Fibroblast of skin of scalp (primary cell): ENCODE measurements at regions not wholly inside any gene's neighbourhood (a gene's known extent, or its start where the extent isn't known, plus 50 kb on each side); places are given as distances from the start of the nearest gene placed in this dataset.

Experiments used
- DNase-seq: peaks from one replicate; pipeline ENCODE4 v3.0.0-alpha.2; 2013

DNA sequence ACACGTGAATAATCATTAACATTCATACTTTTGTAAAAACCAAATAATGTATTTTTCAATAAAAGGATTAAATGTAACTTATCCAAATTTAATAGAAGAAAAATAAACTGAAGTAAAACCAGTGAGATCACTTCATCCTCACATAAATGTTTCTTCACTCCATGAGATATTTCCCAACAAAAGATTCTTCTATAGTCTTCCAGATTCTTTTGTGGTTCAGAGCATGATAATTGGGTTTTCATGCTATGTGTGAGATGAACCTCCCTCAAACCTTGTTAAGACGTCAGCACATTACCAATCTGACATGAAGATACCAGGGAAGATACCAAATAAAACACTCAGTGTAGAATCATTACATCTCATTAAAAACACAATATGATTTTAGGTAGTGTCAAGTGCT, 62.9 kb upstream of the OXGR1 start:
- peak; percentile 68 for DNase-seq

- DNase-seq = peak; percentile 71
These were observed 64.1 kb upstream of the OXGR1 start for GRCh38 chr13:97058391-97058790.

DNA sequence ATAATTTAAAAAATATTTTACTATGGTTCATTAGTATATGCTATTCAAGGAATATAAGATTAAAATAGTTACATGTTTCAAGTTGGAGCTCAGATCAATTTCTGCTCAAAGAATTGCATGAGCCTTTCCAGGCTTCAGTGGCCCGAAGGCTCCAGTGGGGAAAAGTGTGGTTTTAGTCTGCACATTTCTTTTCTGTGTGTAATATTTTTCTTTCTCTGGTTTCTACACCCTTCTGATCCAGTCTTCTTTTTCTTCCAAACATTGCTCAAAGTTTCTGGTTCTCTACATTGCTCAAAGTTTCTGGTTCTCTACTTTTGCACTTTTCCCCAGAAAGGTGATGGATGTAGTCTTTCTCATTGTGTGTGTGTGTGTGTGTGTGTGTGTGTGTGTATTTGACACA, 64.7 kb upstream of the OXGR1 start:
- DNase-seq = peak; percentile 76

DNA sequence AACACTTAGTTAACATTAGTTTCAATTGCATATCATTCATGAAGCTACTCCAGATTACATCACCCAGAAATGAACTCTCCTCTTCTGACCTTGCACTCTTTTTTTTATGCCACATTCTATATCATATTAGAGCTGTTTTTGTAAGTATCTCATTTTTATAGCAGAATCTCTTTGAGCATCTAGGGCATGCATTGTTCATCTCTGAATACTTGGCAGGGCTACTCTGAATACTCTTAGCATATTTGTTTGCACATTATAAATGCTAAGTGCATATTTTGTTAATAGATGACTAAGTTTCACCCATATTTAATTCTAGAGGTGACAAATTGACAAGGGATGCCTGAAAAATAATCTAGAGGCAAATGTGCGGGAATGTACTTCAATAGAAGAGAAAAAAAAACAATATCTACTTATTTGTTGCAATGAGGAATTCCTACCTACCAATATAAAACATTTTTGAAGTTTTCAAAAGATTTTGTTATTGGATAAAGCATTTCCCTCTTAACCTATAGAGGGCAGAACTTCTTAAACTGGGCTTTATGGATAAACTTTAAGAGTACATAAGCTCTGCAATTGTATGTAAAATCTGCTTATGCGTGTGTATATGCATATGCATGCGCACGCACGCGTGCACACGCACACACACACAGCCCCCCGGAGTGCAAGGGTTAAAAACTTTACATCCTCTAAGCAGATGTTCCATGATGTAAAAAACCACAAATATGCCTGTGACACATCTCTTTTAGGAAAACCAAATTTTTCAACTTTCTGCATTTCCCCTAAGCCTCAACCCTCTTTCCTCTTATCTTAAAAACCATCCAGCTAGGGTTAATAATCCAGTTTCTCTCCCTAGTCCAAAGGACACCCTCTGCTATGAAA, 73.0 kb upstream of the OXGR1 start:
- DNase-seq = peak; percentile 86

DNA sequence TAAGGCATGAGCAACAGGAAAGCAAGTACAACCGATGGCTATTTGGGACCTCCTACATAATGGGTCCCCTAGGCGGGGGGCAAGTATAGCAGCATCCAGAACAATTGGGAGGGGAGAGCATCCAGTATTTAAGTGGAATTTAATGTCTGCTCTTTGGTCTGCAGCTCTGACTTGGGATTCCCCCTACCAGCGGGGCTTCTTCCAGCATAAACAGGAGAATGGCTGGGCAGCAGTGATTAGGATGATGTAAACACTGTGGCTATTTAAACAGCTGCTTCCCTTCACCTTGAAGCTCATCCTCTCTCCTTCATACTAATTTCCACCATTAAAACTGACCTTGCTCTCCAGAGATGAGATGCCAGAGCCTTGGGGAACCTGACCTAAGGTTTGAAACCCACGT, 73.9 kb upstream of the OXGR1 start:
- DNase-seq = peak; percentile 41

DNA sequence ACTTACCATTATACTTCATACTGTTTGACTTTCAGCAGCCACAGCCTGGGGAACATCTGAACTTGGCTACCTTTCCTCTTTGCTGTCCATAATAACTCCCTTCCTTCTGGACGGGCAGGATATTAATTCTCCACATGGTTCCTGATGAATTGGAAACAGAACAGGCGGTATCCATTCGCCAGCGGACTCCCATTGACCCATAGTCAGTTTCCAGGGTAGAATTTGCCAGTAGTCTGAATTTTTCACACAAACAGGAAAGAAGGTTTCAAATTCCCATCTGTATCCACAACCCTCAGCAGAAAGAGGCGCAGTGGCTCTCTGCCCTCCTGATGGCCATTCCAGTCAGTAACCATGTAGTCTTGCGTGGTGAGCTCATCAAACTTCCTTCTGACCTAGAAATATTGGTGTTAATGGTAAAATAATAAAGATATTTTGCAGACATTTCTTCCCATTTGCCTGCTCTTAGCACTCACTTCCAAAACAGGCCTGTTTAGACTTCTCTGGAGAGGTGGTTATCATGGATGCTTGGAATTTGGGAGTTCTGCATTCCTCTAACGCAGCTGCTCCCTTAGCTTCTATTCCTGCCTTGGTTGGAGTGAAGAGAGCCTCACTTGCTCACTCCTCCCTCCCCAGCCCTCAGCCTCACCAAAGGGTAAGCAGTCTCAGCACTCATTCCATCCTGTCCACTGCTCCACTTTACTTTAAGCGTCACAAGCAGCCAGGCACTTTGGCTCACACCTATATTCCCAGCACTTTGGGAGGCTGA, 75.0 kb upstream of the OXGR1 start:
- no peak for DNase-seq

- no peak for DNase-seq
These were observed 78.0 kb upstream of the OXGR1 start for GRCh38 chr13:97072297-97072696.

DNA sequence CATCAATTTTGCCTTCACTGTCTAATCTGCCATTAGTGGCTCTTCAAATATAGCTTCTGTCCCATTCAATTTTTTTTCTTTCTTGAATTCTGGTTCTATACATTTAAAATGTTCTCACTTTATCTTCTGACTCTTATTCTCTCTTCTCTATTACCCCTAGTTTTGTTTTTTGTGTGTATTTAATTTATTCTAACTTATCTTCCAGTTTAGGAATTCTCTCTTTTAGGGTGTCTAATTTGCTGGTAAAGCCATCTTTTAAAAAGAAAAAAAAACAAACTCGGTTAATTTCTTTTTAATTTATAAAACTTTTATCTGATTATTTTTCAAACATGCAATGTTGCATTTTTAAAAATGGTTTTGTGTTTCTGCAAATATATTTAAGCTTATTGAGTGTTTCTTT, 80.3 kb upstream of the OXGR1 start:
- DNase-seq = no peak

DNA sequence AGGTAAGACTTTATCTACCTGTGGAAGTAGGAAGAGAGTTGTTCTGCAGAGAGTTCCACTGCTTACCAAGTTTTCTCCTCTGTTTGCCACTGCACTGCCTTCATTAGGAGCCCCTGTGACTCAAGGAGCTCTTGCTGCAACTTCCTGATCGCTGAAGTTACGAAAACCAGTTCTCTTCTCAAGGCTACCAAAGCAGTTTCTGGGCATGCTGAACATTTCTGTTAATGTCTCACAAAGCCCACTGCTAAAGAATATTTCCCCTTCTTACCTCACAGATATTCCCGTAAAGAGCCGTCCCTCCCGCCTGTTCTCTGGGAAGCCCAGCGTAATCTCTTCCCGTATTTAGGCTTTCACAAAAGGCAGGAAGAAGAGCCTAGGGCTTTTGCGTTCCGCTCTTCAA, 82.6 kb upstream of the OXGR1 start:
- no peak for DNase-seq

DNA sequence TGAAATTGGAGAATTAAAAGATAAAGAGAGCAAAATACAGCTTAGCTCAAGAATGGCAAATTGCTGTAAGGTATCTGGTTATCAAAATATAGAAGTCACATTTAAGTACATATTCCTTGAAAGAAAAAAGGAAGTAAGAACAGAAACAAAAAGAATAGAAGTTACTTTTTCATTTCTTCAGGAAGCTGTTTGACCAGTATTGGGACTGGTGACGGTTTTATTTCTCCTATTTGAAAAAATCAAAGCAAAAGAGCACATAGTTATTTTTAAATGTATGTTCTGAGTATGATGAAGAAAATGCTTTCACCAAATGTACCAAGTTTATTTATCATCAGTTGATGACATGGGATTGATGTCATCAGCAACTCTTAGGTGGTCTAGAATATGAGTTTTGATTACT, 83.1 kb upstream of the OXGR1 start:
- DNase-seq = no peak

GRCh38 chr13:97079726-97080125, 85.5 kb upstream of the OXGR1 start:
- no peak for DNase-seq

GRCh38 chr13:97082461-97083207, 88.4 kb upstream of the OXGR1 start:
- DNase-seq = no peak

DNA sequence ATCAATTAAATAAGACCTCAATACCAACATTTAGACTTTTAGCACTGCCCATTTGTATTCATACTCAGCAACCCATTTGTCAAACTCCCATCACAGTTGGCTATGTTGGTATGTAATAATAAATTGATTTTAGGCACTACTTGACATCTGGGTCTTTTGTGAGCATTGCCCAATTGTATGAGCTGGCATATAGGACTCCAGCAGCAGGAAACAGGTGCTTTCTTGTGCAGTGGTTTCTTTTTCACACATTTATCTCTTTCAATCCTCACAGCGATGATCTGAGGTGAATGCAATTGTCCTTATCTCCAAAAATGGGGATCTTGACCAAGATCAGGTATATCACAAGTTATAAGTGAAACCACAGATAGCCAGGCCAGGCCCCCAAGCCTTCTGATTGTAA, 96.9 kb upstream of the OXGR1 start:
- DNase-seq = no peak

DNA sequence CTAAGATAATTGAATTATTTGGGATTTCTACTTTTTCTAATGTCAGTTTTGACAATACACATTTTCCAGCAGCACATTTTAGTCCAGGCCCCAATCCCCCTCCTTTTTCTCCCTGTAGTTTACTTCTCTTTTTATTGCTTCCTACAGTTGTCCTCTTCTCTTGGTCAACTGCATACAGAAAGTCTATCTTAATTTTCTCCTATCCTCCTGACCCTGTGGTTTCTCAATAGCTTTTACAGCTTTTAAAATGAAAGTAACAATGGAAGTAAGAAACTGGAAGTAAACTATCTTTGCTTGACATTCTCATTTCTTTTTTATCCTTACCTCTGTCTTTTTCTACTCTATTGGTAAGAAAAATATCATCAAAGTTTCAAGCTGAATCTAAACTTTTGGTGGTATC, 106.5 kb upstream of the OXGR1 start:
- DNase-seq = no peak

DNA sequence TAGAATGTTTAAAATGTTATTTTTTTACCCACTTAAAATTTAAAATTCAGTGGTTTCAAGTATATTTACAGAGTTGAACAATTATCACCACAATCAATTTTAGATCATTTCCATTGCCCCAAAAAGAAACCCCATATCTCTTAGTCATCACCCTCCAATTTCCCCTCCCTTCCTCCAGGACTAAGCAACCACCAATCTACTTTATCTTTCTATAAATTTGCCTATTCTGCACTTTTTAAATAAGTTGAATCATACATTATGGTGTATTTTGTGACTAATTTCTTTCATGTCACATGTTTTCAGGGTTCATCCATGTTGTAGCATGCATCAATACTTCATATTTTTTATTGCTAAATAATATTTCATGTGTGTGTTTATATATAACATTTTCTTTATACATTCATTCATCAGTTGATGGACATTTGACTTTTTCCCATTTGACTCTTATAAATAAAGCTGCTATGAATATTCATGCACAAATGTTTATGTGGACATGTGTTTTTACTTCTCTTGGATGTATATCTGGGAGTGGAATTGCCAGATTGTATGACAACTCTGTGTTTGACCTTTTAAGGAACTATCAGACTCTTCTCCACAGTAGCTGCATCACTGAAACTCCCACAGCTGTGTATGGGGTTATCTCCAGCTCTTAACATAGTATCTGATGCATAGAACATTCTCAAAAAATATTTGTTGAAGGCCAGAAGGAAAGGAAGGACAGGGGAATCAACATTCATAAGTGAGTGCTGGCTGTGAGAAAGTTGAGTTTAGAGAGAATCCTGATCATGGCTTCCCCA, 107.8 kb upstream of the OXGR1 start:
- no peak for DNase-seq

DNA sequence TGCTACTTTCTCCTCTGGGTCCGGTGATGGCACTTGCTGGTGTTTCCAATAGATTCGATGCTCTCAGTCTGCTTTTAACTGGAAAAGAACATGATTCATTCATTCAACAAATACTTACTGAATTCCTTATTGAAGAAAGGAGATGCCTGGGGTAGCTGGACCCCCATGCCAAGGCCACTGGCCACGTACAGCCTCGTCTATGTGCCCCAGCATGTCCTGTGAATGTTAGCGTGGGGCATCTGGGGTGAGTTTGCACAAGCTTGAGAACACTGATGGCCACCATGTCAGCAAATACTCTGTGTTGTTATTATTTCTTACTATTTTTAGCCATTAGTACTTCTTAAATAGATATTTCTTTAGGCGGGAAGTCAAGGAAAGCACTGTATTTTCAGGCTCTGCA, 112.0 kb upstream of the OXGR1 start:
- no peak for DNase-seq

DNA sequence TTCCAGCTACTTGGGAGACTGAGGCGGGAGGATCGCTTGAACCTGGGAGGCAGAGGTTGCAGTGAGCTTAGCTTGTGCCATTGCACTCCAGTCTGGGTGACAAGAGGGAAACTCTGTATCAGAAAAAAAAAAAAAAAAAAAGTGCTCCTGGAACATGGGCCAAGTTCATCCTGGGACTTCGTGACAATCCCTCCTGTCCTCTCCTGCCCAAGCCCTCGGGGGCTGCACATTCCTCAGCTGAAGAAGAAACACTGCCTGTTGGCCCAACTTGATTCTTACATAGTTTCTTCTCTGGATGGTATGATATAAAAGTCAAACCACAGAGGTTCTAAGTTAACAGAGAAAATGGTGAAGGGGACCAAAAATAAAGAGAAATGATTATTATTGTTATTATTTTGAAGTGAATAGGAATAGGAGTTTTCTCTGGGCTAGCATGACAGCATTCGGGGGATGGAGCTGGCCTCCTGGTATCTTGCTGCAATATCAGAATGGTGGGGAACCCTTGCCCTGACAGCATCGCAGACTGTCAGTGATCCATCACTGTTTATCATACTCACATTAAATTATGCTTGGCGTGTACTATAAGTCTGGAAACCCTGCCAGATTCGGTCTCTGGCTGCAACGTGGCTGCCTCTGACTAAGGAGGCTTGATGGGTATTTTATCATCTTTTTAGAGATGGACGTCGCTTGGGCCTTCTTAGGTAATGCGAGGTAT, 113.7 kb upstream of the OXGR1 start:
- no peak for DNase-seq

GRCh38 chr13:97108530-97108900, 113.6 kb upstream of the MBNL2 start:
- no peak for DNase-seq

DNA sequence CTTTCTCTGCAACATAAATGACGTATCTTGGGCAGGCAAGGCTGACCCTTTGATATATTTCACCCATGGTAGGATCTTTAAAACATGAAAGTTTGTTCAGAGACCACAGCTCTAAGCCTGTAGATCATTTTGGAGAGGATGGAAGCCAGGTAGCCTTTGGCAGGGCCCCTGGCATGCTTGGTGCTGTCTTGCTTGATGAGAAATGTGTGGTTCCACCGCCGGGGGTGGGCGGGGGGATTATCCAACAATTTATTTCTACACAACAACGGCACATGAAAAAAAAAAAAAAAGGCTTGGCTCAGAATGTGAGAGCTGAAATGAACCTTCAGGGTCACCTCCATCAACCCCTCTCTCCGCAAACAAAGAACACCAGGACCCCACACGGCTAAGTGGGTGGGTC, 112.9 kb upstream of the MBNL2 start:
- no peak for DNase-seq

DNA sequence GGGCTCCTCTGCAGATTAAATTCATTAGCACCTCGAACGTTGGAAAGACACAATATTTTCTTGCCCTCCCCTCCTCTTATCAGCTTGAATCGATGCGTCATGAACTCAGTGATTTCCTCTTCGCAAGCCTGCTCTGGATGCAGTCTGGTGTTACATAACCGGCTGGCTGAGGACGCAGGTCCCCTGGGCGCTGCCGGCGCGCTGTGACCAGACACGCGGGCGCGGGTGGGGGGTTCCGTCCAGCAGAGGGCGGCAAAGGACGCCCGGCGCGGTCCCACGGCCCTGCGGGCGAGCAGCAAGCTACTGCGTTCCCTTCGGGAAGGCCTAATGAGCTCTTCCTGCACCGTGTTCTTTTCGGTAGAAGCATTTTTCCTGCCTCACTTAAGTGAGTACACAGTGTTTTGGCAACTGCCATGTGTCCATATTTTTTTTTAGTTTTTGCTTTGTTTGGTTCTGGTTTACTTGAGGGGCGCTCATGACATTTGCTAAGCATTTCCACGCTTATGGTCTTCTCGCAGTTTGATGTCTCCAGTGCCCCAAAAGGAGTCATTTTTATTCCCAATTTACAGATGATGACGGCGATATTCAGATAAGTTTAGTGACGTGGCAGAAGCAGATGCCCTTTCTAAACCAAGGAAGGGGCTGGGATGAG, 112.2 kb upstream of the MBNL2 start:
- peak; percentile 81 for DNase-seq

DNA sequence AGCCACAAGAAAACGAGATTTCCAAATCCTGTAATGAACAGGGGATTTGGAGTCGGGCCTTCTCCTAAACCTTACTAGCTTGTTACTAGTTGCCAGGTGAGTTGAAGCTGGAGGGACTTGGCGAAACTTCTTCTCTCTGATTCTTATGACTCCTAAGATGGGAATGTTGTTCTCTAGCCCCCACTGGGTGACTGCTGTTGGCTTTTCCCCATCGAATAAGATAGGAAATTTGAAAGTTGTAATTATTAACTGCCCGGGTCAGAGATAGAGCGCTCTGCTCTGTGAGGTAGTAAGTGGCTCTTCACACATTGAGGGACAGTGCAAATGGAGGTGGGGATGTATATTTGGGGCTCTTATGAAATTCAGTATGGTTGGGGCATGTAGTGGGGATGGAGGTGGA, 111.2 kb upstream of the MBNL2 start:
- no peak for DNase-seq
